Hematopoietic multipotent progenitor cell treated with erythropoietin and hydrocortisone succinate and interleukin-3 and kit ligand, for 6 days (in vitro differentiated cells): ENCODE measurements at regions not wholly inside any gene's neighbourhood (a gene's known extent, or its start where the extent isn't known, plus 50 kb on each side); places are given as distances from the start of the nearest gene placed in this dataset.

ENCODE experiments used
- DNase-seq: peaks from one replicate; pipeline ENCODE4 v3.0.0-alpha.2; 2015

- DNase-seq = no peak
Measured at GRCh38 chr12:118611770-118612169, 235.4 kb downstream of the SUDS3 start.

GRCh38 chr12:118617611-118618450 is 241.5 kb downstream of the SUDS3 start:
- DNase-seq = no peak

- no peak for DNase-seq
Measured at GRCh38 chr12:118618695-118619094, 242.3 kb downstream of the SUDS3 start.

- no peak for DNase-seq
Measured at GRCh38 chr12:118625050-118625675, 248.8 kb downstream of the SUDS3 start.

- peak; percentile 20 for DNase-seq
Measured at GRCh38 chr12:118633071-118633470, 256.7 kb downstream of the SUDS3 start.

- no peak for DNase-seq
Measured at GRCh38 chr12:118635276-118635675, 258.9 kb downstream of the SUDS3 start.

GRCh38 chr12:118637767-118638370 is 261.5 kb downstream of the SUDS3 start:
- no peak for DNase-seq

- DNase-seq = no peak
Measured at GRCh38 chr12:118641249-118641648, 264.9 kb downstream of the SUDS3 start.

GRCh38 chr12:118645219-118645618 is 268.9 kb downstream of the SUDS3 start:
- peak; percentile 67 for DNase-seq

GRCh38 chr12:118649765-118650585 is 273.6 kb downstream of the SUDS3 start:
- no peak for DNase-seq

- DNase-seq = no peak
Measured at GRCh38 chr12:118650586-118650960, 274.2 kb downstream of the SUDS3 start.

- no peak for DNase-seq
Measured at GRCh38 chr12:118651487-118651886, 275.1 kb downstream of the SUDS3 start.

- DNase-seq = no peak
Measured at GRCh38 chr12:118655588-118655987, 279.2 kb downstream of the SUDS3 start.

GRCh38 chr12:118680356-118680963 is 300.9 kb upstream of the SRRM4 start:
- no peak for DNase-seq

GRCh38 chr12:118682656-118683055 is 298.7 kb upstream of the SRRM4 start:
- no peak for DNase-seq

GRCh38 chr12:118685983-118686607 is 295.2 kb upstream of the SRRM4 start:
- no peak for DNase-seq

- DNase-seq = no peak
Measured at GRCh38 chr12:118689793-118690192, 291.5 kb upstream of the SRRM4 start.

- DNase-seq = no peak
Measured at GRCh38 chr12:118690506-118690905, 290.8 kb upstream of the SRRM4 start.

GRCh38 chr12:118694128-118694775 is 287.1 kb upstream of the SRRM4 start:
- DNase-seq = no peak

- no peak for DNase-seq
Measured at GRCh38 chr12:118704527-118705241, 276.7 kb upstream of the SRRM4 start.

- DNase-seq = no peak
Measured at GRCh38 chr12:118706437-118706836, 274.9 kb upstream of the SRRM4 start.
